Keratinocyte (primary cell): ENCODE measurements at regions not wholly inside any gene's neighbourhood (a gene's known extent, or its start where the extent isn't known, plus 50 kb on each side); places are given as distances from the start of the nearest gene placed in this dataset.

Experiments
- DNase-seq: peaks from one replicate; pipeline ENCODE4 v3.0.0-alpha.2; 2011; ENCODE audit warnings: low read depth, missing footprints, low spot score
- FAIRE-seq: peaks from 2 replicates; lab custom pipeline; 2011; peaks lifted over from hg19 to GRCh38; lab: Jason Lieb, UNC
- H2AFZ ChIP-seq: 2 replicates; pipeline ENCODE4 v1.6.0; 2012; ENCODE audit warnings: low read length, control low read depth, inconsistent platforms; ENCODE audit not compliant: control insufficient read depth
- H3K27ac ChIP-seq: 2 replicates; pipeline ENCODE4 v1.5.1; 2011; ENCODE audit warnings: low read length; ENCODE audit not compliant: control insufficient read depth, insufficient read depth
- H3K27me3 ChIP-seq: 3 replicates; pipeline ENCODE4 v1.6.0; 2011; ENCODE audit warnings: low read length; ENCODE audit not compliant: control insufficient read depth, insufficient read depth; ENCODE audit errors: extremely low read depth
- H3K36me3 ChIP-seq, 2 experiments: 2 replicates in 1 of 2; 3 replicates in 1 of 2; pipeline ENCODE4 v1.5.1; 2011; ENCODE audit warnings: low read length in 2 of 2, mild to moderate bottlenecking in 1 of 2; ENCODE audit not compliant: control insufficient read depth in 2 of 2, insufficient read depth in 2 of 2; ENCODE audit errors: extremely low read depth in 1 of 2
- H3K4me1 ChIP-seq: 3 replicates; pipeline ENCODE4 v1.5.1; 2011; ENCODE audit warnings: low read length; ENCODE audit not compliant: control insufficient read depth, insufficient read depth; ENCODE audit errors: extremely low read depth
- H3K4me2 ChIP-seq: 3 replicates; pipeline ENCODE4 v1.6.0; 2011; ENCODE audit warnings: low read depth, low read length; ENCODE audit not compliant: control insufficient read depth, insufficient read depth; ENCODE audit errors: extremely low read depth
- H3K4me3 ChIP-seq, 3 experiments: fragments of 200-600 bp in 1 of 3; sonication (generic) in 1 of 3; 2 replicates in 2 of 3; 3 replicates in 1 of 3; pipeline ENCODE4 v1.5.1; 2011 to 2016; ENCODE audit warnings: low read length in 3 of 3, mild to moderate bottlenecking in 3 of 3, control low read depth in 2 of 3, inconsistent platforms in 1 of 3, low read depth in 1 of 3, mixed read lengths in 1 of 3, mixed run types in 1 of 3, moderate library complexity in 1 of 3; ENCODE audit not compliant: control insufficient read depth in 2 of 3, insufficient read depth in 2 of 3; ENCODE audit errors: extremely low read depth in 1 of 3
- H3K79me2 ChIP-seq: 2 replicates; pipeline ENCODE4 v1.6.0; 2012; ENCODE audit warnings: low read length; ENCODE audit not compliant: control insufficient read depth, insufficient read depth
- H3K9ac ChIP-seq: 3 replicates; pipeline ENCODE4 v1.6.0; 2011; ENCODE audit warnings: low read length; ENCODE audit not compliant: control insufficient read depth, insufficient read depth; ENCODE audit errors: extremely low read depth
- H3K9me1 ChIP-seq: 3 replicates; pipeline ENCODE4 v1.6.0; 2011; ENCODE audit warnings: low read length; ENCODE audit not compliant: control insufficient read depth, insufficient read depth; ENCODE audit errors: extremely low read depth
- H3K9me3 ChIP-seq: 2 replicates; pipeline ENCODE4 v1.5.1; 2012; ENCODE audit warnings: low read depth, low read length; ENCODE audit not compliant: control insufficient read depth
- H4K20me1 ChIP-seq: 3 replicates; pipeline ENCODE4 v1.6.0; 2011; ENCODE audit warnings: low read length; ENCODE audit not compliant: control insufficient read depth, insufficient read depth; ENCODE audit errors: extremely low read depth
- CTCF ChIP-seq, 3 experiments: IDR thresholded peaks in 1 of 3; conservative IDR thresholded peaks in 1 of 3; optimal IDR thresholded peaks in 1 of 3; 2 replicates in 2 of 3; 3 replicates in 1 of 3; pipeline versions ENCODE3 to v1.5.1; 2011; ENCODE audit warnings: low read length in 3 of 3, mild to moderate bottlenecking in 3 of 3, moderate library complexity in 2 of 3, control low read depth in 1 of 3, inconsistent platforms in 1 of 3; ENCODE audit not compliant: insufficient read depth in 2 of 3; ENCODE audit errors: extremely low read depth in 1 of 3
- EZH2 ChIP-seq: IDR thresholded peaks from one replicate; pipeline ENCODE4 v1.6.1; 2012; ENCODE audit warnings: inconsistent platforms, mild to moderate bottlenecking, low read length, moderate library complexity
- dilution Hi-C: fragments of 300-500 bp; cut with MboI; formaldehyde crosslinking; loops from one replicate; pipeline ENCODE4 v1.7.0; 2020; ENCODE audit warnings: low sequenced_read_pairs; ENCODE audit not compliant: extremely low pct_ligation_motif_present

DNA sequence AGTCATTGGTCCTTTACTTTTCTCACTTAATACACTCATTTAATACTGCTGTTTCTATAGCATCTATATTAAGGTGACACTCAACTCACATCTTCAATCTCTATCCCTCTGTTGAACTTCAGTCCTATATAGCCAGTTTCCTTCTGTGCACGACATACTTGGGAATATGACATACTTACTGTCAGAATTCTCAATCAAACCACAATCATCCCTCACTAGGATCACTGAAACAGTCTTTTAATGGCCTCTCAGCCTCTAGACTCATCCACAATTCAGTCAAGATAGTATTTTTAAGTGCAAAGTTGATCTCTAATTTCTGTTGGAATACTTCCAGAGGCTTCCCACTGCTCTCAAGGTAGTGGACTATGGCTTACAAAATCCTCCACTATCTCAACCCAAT lies 251.0 kb upstream of the MEF2C start:
- Histone ChIP-seq H3K9ac (no peak overlapping the region), H3K4me2 (no peak overlapping the region), H4K20me1 (no peaks in the 10 kb centered on the region), H3K36me3 (no peaks in the 10 kb centered on the region), H3K79me2 (no peaks in the 10 kb centered on the region), H3K27ac (no peak overlapping the region), H3K9me1 (no peaks in the 10 kb centered on the region), H3K9me3 (no peaks in the 10 kb centered on the region), H3K27me3 (no peaks in the 10 kb centered on the region), H3K4me1 (no peaks in the 10 kb centered on the region), H3K4me3 (no peak overlapping the region), H2AFZ (no peak overlapping the region)
- TF ChIP-seq EZH2 (no peak), CTCF (optimal IDR thresholded peaks at IDR 0.05 in 1 of 3, IDR thresholded peaks at IDR 0.05 in 1 of 3, conservative IDR thresholded peaks at IDR 0.05 in 1 of 3; ENCODE audit: extremely low read depth in 1 of 3, insufficient read depth in 2 of 3, low read length in 3 of 3) (no peak)
- FAIRE-seq (no peak), DNase-seq (no peak)
- dilution Hi-C loops: no loop called here

DNA sequence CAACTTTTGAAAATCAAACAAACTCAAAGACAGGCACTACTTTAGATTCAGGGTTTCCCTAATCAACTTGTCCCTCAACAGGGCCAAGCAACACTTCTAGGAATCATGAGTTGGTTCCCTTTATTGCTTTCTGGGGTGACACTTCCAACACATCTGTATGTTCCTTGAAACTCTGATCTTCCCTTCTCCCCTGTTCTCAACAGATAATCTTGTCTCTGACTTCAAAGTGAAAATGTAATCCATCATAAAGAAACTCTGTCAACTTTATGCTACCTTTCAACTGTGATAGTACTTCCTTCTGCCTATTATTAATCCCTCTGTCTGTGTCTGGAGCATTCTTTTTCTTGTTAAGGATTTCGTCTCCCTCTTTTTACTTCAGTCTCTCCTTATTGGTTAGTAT lies 250.1 kb upstream of the MEF2C start:
- Histone ChIP-seq H3K4me2 (no peak overlapping the region), H3K9me1 (no peaks in the 10 kb centered on the region), H3K4me1 (no peaks in the 10 kb centered on the region), H4K20me1 (no peaks in the 10 kb centered on the region), H3K79me2 (no peaks in the 10 kb centered on the region), H3K27me3 (no peaks in the 10 kb centered on the region), H3K9me3 (no peaks in the 10 kb centered on the region), H3K4me3 (no peak overlapping the region), H2AFZ (no peak overlapping the region), H3K36me3 (no peaks in the 10 kb centered on the region), H3K9ac (no peak overlapping the region), H3K27ac (no peak overlapping the region)
- FAIRE-seq: no peak
- dilution Hi-C loops: no loop called here
- no peak for DNase-seq
- TF ChIP-seq EZH2 (no peak), CTCF (optimal IDR thresholded peaks at IDR 0.05 in 1 of 3, IDR thresholded peaks at IDR 0.05 in 1 of 3, conservative IDR thresholded peaks at IDR 0.05 in 1 of 3; ENCODE audit: extremely low read depth in 1 of 3, insufficient read depth in 2 of 3, low read length in 3 of 3) (no peak)
